ENCODE measurements at regions not wholly inside any gene's neighbourhood (a gene's known extent, or its start where the extent isn't known, plus 50 kb on each side); places are given as distances from the start of the nearest gene placed in this dataset.

DNA sequence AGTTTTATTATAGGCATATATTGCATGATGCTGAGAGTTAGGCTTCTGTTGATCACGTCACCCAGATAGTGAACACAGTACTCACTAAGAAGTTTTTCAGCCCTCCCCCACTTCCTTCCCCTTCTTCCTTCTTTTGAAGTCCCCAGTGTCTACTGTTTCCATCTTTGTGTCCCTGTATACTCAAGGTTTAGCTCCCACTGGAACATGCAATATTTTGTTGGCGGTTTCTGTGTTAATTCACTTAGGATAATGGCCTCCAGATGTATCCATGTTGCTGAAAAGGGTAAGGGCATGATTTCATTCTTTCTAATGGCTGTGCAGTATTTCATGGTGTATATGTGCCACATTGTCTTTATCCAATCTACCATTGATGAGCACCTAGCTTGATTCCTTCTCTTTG lies 764.3 kb downstream of the MTRR start:
- DNase-seq (ENCODE audit: low read depth in 2 of 2), result peak; percentile 46 to 51

DNA sequence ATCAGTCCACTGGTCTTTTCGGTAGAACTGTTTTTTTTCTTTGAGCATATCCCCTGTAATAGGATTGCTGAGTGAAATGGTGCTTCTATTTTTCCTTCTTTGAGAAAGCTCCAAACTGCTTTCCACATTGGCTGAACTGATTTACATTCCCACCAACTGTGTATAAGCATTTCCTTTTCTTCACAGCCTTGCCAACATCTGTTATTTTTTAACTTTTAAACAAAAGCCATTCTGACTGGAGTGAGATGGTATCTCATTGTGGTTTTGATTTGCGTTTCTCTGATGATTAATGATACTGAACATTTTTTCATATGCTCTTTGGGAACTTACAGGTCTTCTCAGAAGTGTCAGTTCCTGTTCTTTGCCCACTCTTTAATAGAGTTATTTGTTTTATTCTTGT lies 764.7 kb downstream of the MTRR start:
- peak; percentile 75 to 77 for DNase-seq (ENCODE audit: low read depth in 2 of 2)

DNA sequence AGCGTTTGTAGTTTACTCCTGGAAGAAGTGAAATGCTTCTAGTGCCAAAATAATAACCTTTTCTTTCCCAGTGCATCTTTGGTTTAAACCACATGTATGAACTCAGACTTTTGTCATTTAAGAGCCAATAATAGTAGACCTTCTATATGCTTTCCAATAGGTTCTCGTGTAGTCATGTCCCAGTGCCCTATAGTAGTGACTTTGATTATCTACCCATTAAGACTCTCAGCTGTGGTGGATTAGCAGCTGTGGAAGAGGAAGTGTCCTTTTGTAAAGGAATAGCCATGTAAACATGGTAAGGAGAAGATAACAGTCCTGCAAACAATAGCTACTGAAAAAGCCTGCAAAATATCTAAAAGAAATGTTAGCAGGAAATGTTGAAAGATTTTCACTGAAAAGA lies 765.3 kb downstream of the MTRR start:
- DNase-seq (ENCODE audit: low read depth in 2 of 2), result no peak

GRCh38 chr5:8641786-8642505 lies 773.0 kb downstream of the MTRR start:
- no peak for DNase-seq (ENCODE audit: low read depth in 2 of 2)

GRCh38 chr5:8644377-8644776 lies 775.4 kb downstream of the MTRR start:
- DNase-seq (ENCODE audit: low read depth in 2 of 2), result no peak

DNA sequence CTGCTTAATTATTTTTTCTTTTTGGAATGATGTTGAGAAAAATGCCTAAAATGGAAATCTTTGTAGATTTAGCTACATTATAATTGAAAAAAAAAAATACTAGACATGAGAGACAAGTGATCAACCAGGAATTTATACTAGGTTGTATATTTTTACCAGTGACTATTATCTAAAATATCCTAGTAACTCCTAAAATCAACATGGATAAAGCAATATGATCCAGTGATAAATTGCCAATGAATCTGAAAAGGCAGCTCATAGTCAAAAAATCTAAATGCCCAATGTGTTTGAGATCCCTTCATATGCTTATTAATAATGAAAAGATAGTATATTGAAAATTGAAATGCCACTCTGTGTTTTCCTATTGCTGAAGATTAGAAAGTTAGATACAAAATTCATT lies 778.2 kb downstream of the MTRR start:
- no peak for DNase-seq (ENCODE audit: low read depth in 2 of 2)

DNA sequence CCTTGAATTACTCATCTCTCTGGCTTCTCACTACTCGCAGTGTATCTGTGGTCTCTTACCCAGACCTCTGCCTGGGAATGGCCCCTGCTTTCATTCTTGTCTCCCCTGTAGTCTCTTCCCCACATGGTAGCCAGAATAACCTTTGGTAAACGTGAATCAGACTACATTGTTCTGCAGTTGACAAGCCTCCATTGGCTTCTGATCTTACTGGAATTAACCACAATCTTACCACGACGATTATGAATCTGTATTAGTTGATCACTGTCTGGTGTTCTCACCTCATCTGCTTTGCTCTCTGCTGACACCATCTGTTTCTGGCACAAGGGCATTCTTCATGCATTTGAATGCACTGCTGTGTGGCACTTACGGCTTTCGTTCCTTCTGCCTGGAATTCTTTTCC lies 781.2 kb downstream of the MTRR start:
- DNase-seq (ENCODE audit: low read depth in 2 of 2), result peak; percentile 9 to 11

DNA sequence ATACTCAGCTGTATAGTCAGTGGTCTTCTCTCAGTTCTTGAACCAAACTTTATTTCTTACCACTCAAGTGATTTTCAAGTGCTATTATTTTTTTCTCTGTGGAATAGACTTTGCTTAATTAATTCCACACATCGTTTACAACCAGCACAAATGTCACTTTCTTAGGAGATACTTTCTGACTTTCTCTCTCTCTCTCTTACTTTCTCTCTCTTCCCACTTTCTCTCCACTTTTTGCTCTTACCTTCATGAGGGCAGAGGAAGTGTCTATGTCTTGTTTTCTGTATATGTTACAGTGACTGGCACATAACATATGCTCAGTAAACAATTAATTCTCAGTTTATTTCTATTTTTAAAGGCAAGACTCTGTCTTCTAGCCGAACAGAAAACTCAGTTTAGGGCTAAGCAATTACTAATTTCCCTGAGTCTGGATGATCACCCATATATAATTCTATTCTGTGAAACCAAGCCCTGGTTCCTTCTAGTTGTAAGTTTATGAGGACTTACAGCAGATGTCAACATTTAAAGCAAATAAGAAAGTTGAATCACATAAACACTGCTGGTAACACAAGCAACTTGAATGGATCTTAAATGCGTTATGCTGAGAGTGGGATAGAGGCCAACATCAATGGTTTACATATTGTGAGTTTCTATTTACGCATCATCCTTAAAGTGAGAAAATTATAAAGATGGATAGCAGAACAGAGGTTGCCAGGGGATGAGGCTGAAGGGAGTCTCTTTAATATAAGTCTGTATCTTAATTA lies 791.4 kb downstream of the MTRR start:
- DNase-seq (ENCODE audit: low read depth in 2 of 2), result no peak

GRCh38 chr5:8663374-8663773 lies 794.4 kb downstream of the MTRR start:
- no peak for DNase-seq (ENCODE audit: low read depth in 2 of 2)

DNA sequence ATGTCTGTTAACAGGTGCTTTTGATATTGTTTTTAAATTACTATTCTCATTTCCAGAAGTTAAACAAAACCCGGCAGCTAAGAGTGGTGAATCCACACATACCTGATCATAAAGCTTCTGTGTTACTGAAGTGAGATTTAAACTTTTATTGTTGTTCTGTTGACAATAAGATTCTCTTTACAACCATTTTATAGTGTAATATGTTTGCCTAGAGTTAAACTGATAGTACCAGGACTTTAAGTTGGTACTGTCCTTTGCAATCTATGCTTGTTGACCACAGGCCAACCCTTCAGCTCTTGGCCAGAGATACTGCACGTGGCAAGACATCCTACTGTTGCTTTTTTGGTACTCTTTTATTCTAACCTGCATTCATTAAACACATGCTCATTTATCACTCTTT lies 806.2 kb downstream of the MTRR start:
- no peak for DNase-seq (ENCODE audit: low read depth in 2 of 2)

- DNase-seq (ENCODE audit: low read depth in 2 of 2), result no peak
Measured at GRCh38 chr5:8676695-8677094, 807.7 kb downstream of the MTRR start.

DNA sequence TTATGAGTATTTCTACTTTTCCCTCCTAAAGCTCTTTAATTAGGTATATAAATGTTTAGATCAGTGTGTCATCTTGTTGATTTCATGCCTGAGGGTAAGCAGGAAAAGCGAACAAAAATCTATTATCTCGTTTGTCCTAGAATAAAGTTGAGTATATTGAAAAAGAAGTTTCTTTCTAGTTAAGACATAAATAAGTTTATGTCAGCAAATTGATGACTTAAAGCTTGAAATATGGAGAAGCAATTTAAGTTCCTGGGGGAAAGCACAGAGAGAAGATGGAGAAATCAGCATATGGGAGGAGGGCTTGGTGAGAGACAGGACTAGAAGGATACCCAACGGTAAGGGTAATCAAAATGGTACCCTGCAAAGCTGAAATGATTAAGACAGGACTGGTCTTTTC lies 813.4 kb downstream of the MTRR start:
- DNase-seq (ENCODE audit: low read depth in 2 of 2), result no peak

DNA sequence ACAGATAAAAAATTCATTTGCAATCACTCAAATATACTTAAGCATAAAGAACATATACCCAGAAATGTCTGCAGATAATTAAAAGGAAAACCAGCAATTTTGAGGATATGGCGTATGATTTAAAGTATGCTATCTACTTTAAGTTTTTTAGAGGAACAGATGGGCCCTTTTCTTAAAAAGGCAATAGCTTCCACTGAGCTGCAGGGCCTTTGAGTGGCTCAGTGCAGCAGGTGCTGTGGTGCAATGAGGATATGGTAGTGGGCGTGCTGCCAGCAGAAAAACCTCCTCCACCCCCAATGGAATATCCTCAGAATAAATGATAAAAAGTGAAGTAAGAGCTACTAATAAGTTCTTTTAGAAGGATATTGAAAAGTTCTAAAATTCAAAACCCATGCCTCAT lies 814.5 kb downstream of the MTRR start:
- no peak for DNase-seq (ENCODE audit: low read depth in 2 of 2)

DNA sequence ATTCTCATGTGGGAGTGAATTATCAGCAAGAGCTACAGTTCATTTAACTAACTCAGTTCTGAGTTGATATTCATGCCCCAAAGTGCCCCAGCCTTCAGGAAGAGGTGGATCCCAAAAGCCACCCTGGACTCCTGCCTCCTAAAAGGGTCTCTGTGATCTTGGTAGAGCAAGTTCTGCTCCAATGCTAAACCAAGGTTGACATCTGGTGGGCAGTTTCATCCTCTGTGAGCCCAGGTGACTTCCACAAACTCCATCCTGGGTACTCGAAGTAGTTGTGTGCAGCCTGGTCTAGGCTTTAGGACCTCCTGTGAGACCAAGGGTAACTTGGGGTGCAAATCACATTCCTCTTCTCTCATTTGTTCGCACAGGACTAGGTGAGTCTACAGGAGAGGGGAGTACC lies 816.8 kb downstream of the MTRR start:
- no peak for DNase-seq (ENCODE audit: low read depth in 2 of 2)

GRCh38 chr5:8686707-8687106 lies 817.8 kb downstream of the MTRR start:
- DNase-seq (ENCODE audit: low read depth in 2 of 2), result peak; percentile 38 to 45

DNA sequence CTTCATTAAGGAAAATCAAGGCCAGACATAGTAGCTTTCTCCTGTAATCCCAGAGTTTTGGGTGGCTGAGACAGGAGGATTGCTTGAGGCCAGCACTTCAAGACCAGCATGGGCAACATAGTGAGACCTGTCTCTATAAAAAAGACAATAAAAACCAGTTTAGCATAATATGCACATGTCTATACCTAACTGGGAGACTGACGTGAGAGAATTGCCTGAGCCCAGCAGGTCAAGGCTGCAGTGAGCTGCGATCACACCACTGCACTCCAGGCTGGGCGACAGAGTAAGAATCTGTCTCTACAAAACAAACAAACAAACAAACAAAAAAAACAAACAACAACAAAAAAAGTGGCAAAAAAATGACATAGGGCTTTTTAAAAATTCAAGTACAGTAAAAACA lies 820.8 kb downstream of the MTRR start:
- DNase-seq (ENCODE audit: low read depth in 2 of 2), result no peak

- DNase-seq (ENCODE audit: low read depth in 2 of 2), result no peak
Measured at GRCh38 chr5:8691221-8691620, 822.3 kb downstream of the MTRR start.

- DNase-seq (ENCODE audit: low read depth in 2 of 2), result no peak
Measured at GRCh38 chr5:8693341-8693844, 824.4 kb downstream of the MTRR start.

DNA sequence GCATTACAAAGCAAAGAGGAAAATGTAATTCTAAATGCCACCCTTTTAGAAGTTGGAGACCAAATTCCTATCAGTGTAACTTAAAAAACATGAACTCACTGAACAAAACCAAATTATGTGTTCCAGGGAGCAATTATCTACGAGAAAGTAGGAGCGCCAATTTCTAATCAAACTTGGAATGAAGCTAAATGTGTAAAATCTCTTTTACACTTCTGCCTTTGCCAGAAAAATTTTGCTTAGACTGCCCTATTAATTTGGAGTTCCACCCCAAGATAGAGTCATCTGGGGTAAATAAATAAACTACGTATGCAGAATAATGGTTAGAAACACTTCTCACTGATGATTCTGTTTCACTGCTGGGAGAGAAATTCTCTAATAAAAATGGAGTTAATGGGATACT lies 825.6 kb downstream of the MTRR start:
- DNase-seq (ENCODE audit: low read depth in 2 of 2), result no peak

DNA sequence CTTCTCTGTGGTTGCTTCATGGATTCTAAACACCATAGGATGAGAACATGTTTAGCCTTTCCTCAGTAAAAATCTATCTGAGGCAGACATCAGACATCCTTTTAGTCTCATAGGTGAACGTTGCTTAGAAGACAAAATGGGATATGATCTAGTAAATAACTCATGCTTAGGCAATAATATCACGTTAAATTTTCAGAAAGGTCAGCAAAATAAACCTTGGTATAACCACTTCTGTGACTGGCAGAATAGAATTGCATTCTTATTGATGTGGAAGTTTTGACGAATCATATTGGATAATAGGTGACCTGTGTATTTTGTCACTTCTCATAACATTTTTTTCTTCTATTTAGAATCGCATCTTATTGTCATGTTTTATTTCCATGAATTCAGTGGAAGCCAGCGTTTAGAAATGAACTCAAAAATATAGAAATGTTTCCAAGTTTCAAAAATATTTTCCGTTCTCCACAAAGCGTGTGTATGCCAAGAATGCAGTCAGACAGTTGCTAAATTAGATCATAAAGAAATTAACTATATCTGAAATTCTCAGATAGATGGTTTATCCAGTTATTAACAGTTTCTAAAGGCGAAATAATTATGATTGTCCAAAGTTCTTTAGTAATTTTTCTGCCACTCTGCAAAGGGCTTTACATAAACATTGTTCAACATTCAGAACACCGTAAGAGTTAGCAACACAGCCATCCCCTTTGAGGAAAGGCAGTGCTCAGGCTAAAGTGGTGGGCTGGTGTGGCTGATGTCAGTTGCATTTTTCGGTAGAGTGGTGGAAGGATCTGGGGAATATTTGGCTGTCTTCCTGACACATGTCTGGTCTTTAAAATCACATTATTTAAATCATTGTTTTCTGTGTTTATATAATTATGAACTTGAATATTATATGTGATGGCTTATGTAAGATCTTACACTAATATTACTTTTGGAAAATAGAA lies 827.2 kb downstream of the MTRR start:
- no peak for DNase-seq (ENCODE audit: low read depth in 2 of 2)

DNA sequence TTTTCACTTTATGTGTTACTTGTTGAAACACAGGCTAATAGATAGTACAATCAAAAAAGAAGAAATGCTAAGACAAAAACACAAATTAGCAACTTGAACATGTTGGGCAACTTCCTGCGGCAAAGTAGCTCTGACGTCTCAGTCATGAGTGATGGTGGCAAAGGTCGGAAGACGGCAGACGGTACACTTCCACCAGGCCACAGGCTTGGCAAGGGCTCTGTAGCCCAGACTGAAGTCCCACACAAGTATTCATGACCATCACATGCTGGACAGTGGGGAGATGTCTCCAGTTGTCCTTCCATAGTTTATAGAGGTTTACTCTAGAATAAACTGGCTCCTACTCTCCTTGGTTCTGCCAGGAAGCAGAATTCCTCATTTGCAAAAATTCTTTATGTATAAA lies 831.3 kb downstream of the MTRR start:
- DNase-seq (ENCODE audit: low read depth in 2 of 2), result no peak

DNA sequence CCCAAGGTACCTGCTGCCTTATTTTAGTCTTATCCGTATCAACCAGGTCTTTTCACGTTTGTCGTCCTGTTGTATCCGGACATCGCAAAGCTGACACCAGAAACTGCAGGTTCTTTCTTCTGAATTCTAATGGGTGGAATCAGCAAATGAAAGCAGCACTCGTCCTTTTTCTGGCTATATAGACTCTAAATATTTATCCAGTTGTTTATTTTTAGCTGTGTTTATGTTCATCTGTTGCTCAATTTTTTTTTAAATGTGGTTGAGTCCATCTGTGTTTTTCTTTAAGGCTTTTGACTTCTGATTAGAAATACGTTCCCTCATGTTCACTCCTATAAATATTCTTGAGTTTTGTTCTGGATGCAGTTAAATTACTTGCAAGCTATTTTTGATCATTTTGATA lies 831.7 kb downstream of the MTRR start:
- DNase-seq (ENCODE audit: low read depth in 2 of 2), result no peak
